ENCODE measurements at regions not wholly inside any gene's neighbourhood (a gene's known extent, or its start where the extent isn't known, plus 50 kb on each side); places are given as distances from the start of the nearest gene placed in this dataset.

- no peak for FAIRE-seq
- H3K27ac ChIP-seq (ENCODE audit: control insufficient read depth, insufficient read depth, low read length), result no peak overlapping the region
These were observed 304.7 kb downstream of the RMST start for GRCh38 chr12:97767347-97767746.

DNA sequence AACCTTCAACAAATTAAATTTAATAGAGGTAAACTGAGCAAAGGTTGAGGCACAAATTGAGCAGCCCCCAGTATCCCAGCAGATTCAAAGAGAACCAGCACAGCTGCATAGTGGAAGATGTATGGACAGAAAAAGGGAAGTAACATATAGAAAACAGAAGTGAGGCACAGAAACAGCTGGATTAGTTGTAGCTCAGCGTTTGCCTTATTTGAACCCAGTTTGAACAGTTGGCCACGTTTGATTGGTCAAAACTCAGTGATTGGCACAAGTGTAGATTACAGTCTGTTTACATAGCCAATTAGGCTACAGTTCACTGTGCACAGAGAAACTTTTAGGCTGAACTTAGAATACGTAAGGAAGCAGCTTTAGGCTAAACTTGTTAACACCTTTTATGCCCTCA, 315.5 kb downstream of the RMST start:
- FAIRE-seq (no peak), DNase-seq (ENCODE audit: low read depth, low spot score) (no peak)
- Histone ChIP-seq H3K9me1 (ENCODE audit: control insufficient read depth, extremely low read depth, insufficient read depth, low read length) (no peaks in the 10 kb centered on the region), H3K4me2 (ENCODE audit: control insufficient read depth, extremely low read depth, insufficient read depth, low read depth, low read length) (no peak overlapping the region), H3K36me3 (ENCODE audit: control insufficient read depth in 2 of 2, extremely low read depth in 1 of 2, insufficient read depth in 2 of 2, low read length in 2 of 2) (no peaks in the 10 kb centered on the region), H2AFZ (ENCODE audit: control insufficient read depth, low read length) (no peak overlapping the region), H3K4me3 (ENCODE audit: control insufficient read depth in 2 of 3, extremely low read depth in 1 of 3, insufficient read depth in 2 of 3, low read depth in 1 of 3, low read length in 3 of 3) (no peak overlapping the region), H3K9ac (ENCODE audit: control insufficient read depth, extremely low read depth, insufficient read depth, low read length) (no peak overlapping the region), H3K27ac (ENCODE audit: control insufficient read depth, insufficient read depth, low read length) (no peak overlapping the region), H4K20me1 (ENCODE audit: control insufficient read depth, extremely low read depth, insufficient read depth, low read length) (no peaks in the 10 kb centered on the region), H3K79me2 (ENCODE audit: control insufficient read depth, insufficient read depth, low read length) (no peaks in the 10 kb centered on the region), H3K27me3 (ENCODE audit: control insufficient read depth, extremely low read depth, insufficient read depth, low read length) (no peaks in the 10 kb centered on the region), H3K4me1 (ENCODE audit: control insufficient read depth, extremely low read depth, insufficient read depth, low read length) (no peaks in the 10 kb centered on the region), H3K9me3 (ENCODE audit: control insufficient read depth, low read depth, low read length) (no peaks in the 10 kb centered on the region)
- TF ChIP-seq, protein P1, sequence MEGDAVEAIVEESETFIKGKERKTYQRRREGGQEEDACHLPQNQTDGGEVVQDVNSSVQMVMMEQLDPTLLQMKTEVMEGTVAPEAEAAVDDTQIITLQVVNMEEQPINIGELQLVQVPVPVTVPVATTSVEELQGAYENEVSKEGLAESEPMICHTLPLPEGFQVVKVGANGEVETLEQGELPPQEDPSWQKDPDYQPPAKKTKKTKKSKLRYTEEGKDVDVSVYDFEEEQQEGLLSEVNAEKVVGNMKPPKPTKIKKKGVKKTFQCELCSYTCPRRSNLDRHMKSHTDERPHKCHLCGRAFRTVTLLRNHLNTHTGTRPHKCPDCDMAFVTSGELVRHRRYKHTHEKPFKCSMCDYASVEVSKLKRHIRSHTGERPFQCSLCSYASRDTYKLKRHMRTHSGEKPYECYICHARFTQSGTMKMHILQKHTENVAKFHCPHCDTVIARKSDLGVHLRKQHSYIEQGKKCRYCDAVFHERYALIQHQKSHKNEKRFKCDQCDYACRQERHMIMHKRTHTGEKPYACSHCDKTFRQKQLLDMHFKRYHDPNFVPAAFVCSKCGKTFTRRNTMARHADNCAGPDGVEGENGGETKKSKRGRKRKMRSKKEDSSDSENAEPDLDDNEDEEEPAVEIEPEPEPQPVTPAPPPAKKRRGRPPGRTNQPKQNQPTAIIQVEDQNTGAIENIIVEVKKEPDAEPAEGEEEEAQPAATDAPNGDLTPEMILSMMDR (optimal IDR thresholded peaks at IDR 0.05 in 1 of 3, IDR thresholded peaks at IDR 0.05 in 1 of 3, conservative IDR thresholded peaks at IDR 0.05 in 1 of 3; ENCODE audit: extremely low read depth in 1 of 3, insufficient read depth in 2 of 3, low read length in 3 of 3), result no peak
- no peak for TF ChIP-seq EZH2 (IDR thresholded peaks at IDR 0.05; ENCODE audit: low read length)
- dilution Hi-C loops (cut with MboI; ENCODE audit: extremely low pct_ligation_motif_present, low sequenced_read_pairs), result no loop called here

More at GRCh38 chr12:97767347-97767746, 304.7 kb downstream of the RMST start:
- Histone ChIP-seq H3K9me3 (ENCODE audit: control insufficient read depth, low read depth, low read length) (no peaks in the 10 kb centered on the region), H3K4me2 (ENCODE audit: control insufficient read depth, extremely low read depth, insufficient read depth, low read depth, low read length) (no peak overlapping the region), H4K20me1 (ENCODE audit: control insufficient read depth, extremely low read depth, insufficient read depth, low read length) (no peaks in the 10 kb centered on the region), H3K9ac (ENCODE audit: control insufficient read depth, extremely low read depth, insufficient read depth, low read length) (no peak overlapping the region), H3K79me2 (ENCODE audit: control insufficient read depth, insufficient read depth, low read length) (no peaks in the 10 kb centered on the region), H3K4me3 (ENCODE audit: control insufficient read depth in 2 of 3, extremely low read depth in 1 of 3, insufficient read depth in 2 of 3, low read depth in 1 of 3, low read length in 3 of 3) (no peak overlapping the region), H3K36me3 (ENCODE audit: control insufficient read depth in 2 of 2, extremely low read depth in 1 of 2, insufficient read depth in 2 of 2, low read length in 2 of 2) (no peaks in the 10 kb centered on the region), H3K9me1 (ENCODE audit: control insufficient read depth, extremely low read depth, insufficient read depth, low read length) (no peaks in the 10 kb centered on the region), H2AFZ (ENCODE audit: control insufficient read depth, low read length) (no peak overlapping the region), H3K4me1 (ENCODE audit: control insufficient read depth, extremely low read depth, insufficient read depth, low read length) (no peaks in the 10 kb centered on the region), H3K27me3 (ENCODE audit: control insufficient read depth, extremely low read depth, insufficient read depth, low read length) (no peaks in the 10 kb centered on the region)
- no peak for DNase-seq (ENCODE audit: low read depth, low spot score)
- TF ChIP-seq EZH2 (IDR thresholded peaks at IDR 0.05; ENCODE audit: low read length), result no peak
- TF ChIP-seq, protein P1 (optimal IDR thresholded peaks at IDR 0.05 in 1 of 3, IDR thresholded peaks at IDR 0.05 in 1 of 3, conservative IDR thresholded peaks at IDR 0.05 in 1 of 3; ENCODE audit: extremely low read depth in 1 of 3, insufficient read depth in 2 of 3, low read length in 3 of 3), result no peak
- dilution Hi-C loops (cut with MboI; ENCODE audit: extremely low pct_ligation_motif_present, low sequenced_read_pairs), result no loop called here

Data from keratinocyte (primary cell).